Smooth muscle cell (in vitro differentiated cells): ENCODE measurements at regions not wholly inside any gene's neighbourhood (a gene's known extent, or its start where the extent isn't known, plus 50 kb on each side); places are given as distances from the start of the nearest gene placed in this dataset.

Experiments used
- DNase-seq: peaks from one replicate; lab custom pipeline; 2025; ENCODE audit not compliant: unreplicated experiment; lab: John Stamatoyannopoulos, UW
- H2AFZ ChIP-seq: fragments of 200-600 bp; sonication (generic); 2 replicates; pipeline ENCODE4 v1.6.0; 2016; ENCODE audit warnings: antibody characterized with exemption, low read depth, mild to moderate bottlenecking
- H3F3A ChIP-seq: fragments of 200-600 bp; sonication (generic); 2 replicates; pipeline ENCODE4 v1.6.0; 2017; ENCODE audit warnings: antibody characterized with exemption, low read depth
- H3K27ac ChIP-seq: fragments of 200-600 bp; sonication (generic); 2 replicates; pipeline ENCODE4 v1.5.1; 2016; ENCODE audit warnings: low read depth, mild to moderate bottlenecking
- H3K27me3 ChIP-seq: fragments of 200-600 bp; sonication (generic); 2 replicates; pipeline ENCODE4 v1.6.1; 2016; ENCODE audit warnings: low read depth, mild to moderate bottlenecking
- H3K36me3 ChIP-seq: fragments of 200-600 bp; sonication (generic); 2 replicates; pipeline ENCODE4 v1.5.1; 2016; ENCODE audit warnings: low read depth
- H3K4me1 ChIP-seq: fragments of 200-600 bp; sonication (generic); 2 replicates; pipeline ENCODE4 v1.5.1; 2016; ENCODE audit warnings: low read depth
- H3K4me2 ChIP-seq: fragments of 200-600 bp; sonication (generic); 2 replicates; pipeline ENCODE4 v1.6.0; 2016; ENCODE audit warnings: mild to moderate bottlenecking
- H3K4me3 ChIP-seq: fragments of 200-600 bp; sonication (generic); 2 replicates; pipeline ENCODE4 v1.5.1; 2016; ENCODE audit warnings: mild to moderate bottlenecking
- H3K79me2 ChIP-seq: fragments of 200-600 bp; sonication (generic); 2 replicates; pipeline ENCODE4 v1.6.0; 2016; ENCODE audit warnings: low read depth, mild to moderate bottlenecking
- H3K9ac ChIP-seq: fragments of 200-600 bp; sonication (generic); 2 replicates; pipeline ENCODE4 v1.6.0; 2016; ENCODE audit warnings: low read depth
- H3K9me3 ChIP-seq: fragments of 200-600 bp; sonication (generic); replicated peaks from 2 replicates; pipeline ENCODE4 v1.5.1; 2016; ENCODE audit warnings: low read depth
- H4K20me1 ChIP-seq: fragments of 200-600 bp; sonication (generic); 2 replicates; pipeline ENCODE4 v1.6.0; 2016; ENCODE audit warnings: low read depth
- CTCF ChIP-seq: fragments of 200-600 bp; sonication (generic); IDR thresholded peaks from 2 replicates; pipeline ENCODE4 v1.5.1; 2017; ENCODE audit warnings: borderline replicate concordance, mild to moderate bottlenecking, antibody characterized with exemption; ENCODE audit not compliant: insufficient read depth, poor library complexity, severe bottlenecking
- WGBS: methylation state at CpG from one replicate; pipeline ENCODE4 v1.1.7; 2016; ENCODE audit warnings: low lambda C conversion rate; 5-methylcytosine and 5-hydroxymethylcytosine counted together

GRCh38 chrX:145923376-145923775 is 105.7 kb downstream of the SLITRK2 start:
- Histone ChIP-seq H4K20me1 (no peaks in the 10 kb centered on the region), H3K27ac (no peak overlapping the region), H3F3A (no peaks in the 10 kb centered on the region), H3K27me3 (no peaks in the 10 kb centered on the region), H3K9ac (no peak overlapping the region), H3K36me3 (no peaks in the 10 kb centered on the region), H3K4me1 (no peaks in the 10 kb centered on the region), H3K4me3 (no peak overlapping the region), H3K4me2 (no peak overlapping the region), H3K79me2 (no peaks in the 10 kb centered on the region), H3K9me3 (no peaks in the 10 kb centered on the region), H2AFZ (no peak overlapping the region)
- no peak for TF ChIP-seq CTCF
- no peak for DNase-seq
- WGBS: 68% methylated on average over 4 of the region's 4 CpGs

- no peak overlapping the region for H3K4me2 ChIP-seq
- no peaks in the 10 kb centered on the region for H3F3A ChIP-seq
- no peak overlapping the region for H2AFZ ChIP-seq
- no peaks in the 10 kb centered on the region for H3K36me3 ChIP-seq
- no peak overlapping the region for H3K4me3 ChIP-seq
- no peaks in the 10 kb centered on the region for H3K27me3 ChIP-seq
- H3K27ac ChIP-seq: no peak overlapping the region
- 89% methylated on average over 1 of the region's 1 CpG for WGBS
- H3K9ac ChIP-seq: no peak overlapping the region
- no peak for TF ChIP-seq CTCF
- H4K20me1 ChIP-seq: no peaks in the 10 kb centered on the region
- DNase-seq: no peak
- H3K79me2 ChIP-seq: no peaks in the 10 kb centered on the region
- no peaks in the 10 kb centered on the region for H3K9me3 ChIP-seq
- H3K4me1 ChIP-seq: no peaks in the 10 kb centered on the region
Observed at GRCh38 chrX:145936769-145937168, 119.1 kb downstream of the SLITRK2 start.

- Histone ChIP-seq H3K4me2 (no peak overlapping the region), H3K79me2 (no peaks in the 10 kb centered on the region), H3K4me1 (no peaks in the 10 kb centered on the region), H3K4me3 (no peak overlapping the region), H2AFZ (no peak overlapping the region), H3K9ac (no peak overlapping the region), H3K27me3 (no peaks in the 10 kb centered on the region), H3K27ac (no peak overlapping the region), H4K20me1 (no peaks in the 10 kb centered on the region), H3K9me3 (peaks cover 6% of the 10 kb centered on the region), H3F3A (no peaks in the 10 kb centered on the region), H3K36me3 (no peaks in the 10 kb centered on the region)
- DNase-seq: no peak
- WGBS: 66% methylated on average over 3 of the region's 3 CpGs
- TF ChIP-seq CTCF: no peak
Observed at GRCh38 chrX:145949056-145949455, 131.4 kb downstream of the SLITRK2 start.

- Histone ChIP-seq H3K4me1 (no peaks in the 10 kb centered on the region), H4K20me1 (no peaks in the 10 kb centered on the region), H3K9me3 (no peaks in the 10 kb centered on the region), H3F3A (no peaks in the 10 kb centered on the region), H3K79me2 (no peaks in the 10 kb centered on the region), H2AFZ (no peak overlapping the region), H3K9ac (no peak overlapping the region), H3K4me3 (no peak overlapping the region), H3K36me3 (no peaks in the 10 kb centered on the region), H3K27ac (no peak overlapping the region), H3K4me2 (no peak overlapping the region), H3K27me3 (no peaks in the 10 kb centered on the region)
- TF ChIP-seq CTCF: no peak
- no peak for DNase-seq
Observed at GRCh38 chrX:145953628-145954027, 136.0 kb downstream of the SLITRK2 start.
